OCI-LY7 (cell line): ENCODE measurements at regions not wholly inside any gene's neighbourhood (a gene's known extent, or its start where the extent isn't known, plus 50 kb on each side); places are given as distances from the start of the nearest gene placed in this dataset.

Source experiments
- EZH2phosphoT487 ChIP-seq: fragments of 200-600 bp; sonication (generic); IDR thresholded peaks from 2 replicates; pipeline ENCODE4 v1.6.1; 2018; ENCODE audit warnings: low read depth, borderline replicate concordance, mild to moderate bottlenecking, mixed run types, antibody characterized with exemption, low read length, moderate library complexity, mixed read lengths
- TF ChIP-seq, protein P1 (sequence below): fragments of 200-600 bp; sonication (generic); conservative IDR thresholded peaks from 2 replicates; pipeline ENCODE4 v1.5.1; 2014; ENCODE audit warnings: mild to moderate bottlenecking, antibody characterized with exemption, low read length, moderate library complexity, mixed read lengths

DNA sequence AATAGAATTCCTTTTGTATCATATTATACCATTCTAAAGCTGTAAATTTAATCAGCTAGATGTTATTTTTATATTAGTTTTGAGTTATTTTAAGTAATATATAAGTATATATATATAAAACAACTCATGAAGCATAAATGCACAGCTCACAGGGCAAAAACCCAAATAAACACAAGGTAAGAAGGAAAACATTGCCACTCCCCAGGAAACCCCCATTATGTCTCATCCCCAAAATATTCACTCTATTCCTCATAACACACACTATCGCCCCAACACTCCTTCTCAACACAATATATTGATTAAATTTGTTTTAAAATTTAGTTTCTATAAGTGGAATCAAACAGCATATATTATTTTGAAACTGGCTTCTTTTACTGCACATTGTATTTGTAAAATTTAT is 98.6 kb upstream of the FAM83B start:
- TF ChIP-seq, protein P1, sequence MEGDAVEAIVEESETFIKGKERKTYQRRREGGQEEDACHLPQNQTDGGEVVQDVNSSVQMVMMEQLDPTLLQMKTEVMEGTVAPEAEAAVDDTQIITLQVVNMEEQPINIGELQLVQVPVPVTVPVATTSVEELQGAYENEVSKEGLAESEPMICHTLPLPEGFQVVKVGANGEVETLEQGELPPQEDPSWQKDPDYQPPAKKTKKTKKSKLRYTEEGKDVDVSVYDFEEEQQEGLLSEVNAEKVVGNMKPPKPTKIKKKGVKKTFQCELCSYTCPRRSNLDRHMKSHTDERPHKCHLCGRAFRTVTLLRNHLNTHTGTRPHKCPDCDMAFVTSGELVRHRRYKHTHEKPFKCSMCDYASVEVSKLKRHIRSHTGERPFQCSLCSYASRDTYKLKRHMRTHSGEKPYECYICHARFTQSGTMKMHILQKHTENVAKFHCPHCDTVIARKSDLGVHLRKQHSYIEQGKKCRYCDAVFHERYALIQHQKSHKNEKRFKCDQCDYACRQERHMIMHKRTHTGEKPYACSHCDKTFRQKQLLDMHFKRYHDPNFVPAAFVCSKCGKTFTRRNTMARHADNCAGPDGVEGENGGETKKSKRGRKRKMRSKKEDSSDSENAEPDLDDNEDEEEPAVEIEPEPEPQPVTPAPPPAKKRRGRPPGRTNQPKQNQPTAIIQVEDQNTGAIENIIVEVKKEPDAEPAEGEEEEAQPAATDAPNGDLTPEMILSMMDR: no peak
- no peak for TF ChIP-seq EZH2phosphoT487
